Osteocyte (in vitro differentiated cells): ENCODE measurements at regions not wholly inside any gene's neighbourhood (a gene's known extent, or its start where the extent isn't known, plus 50 kb on each side); places are given as distances from the start of the nearest gene placed in this dataset.

Source experiments
- DNase-seq: peaks from one replicate; pipeline ENCODE4 v3.0.0; 2021; ENCODE audit warnings: mixed read lengths; ENCODE audit not compliant: unreplicated experiment; ENCODE audit errors: extremely low spot score
- H3K27ac Mint-ChIP-seq: one replicate; pipeline ENCODE4 v1.8.0; 2021; ENCODE audit warnings: mild to moderate bottlenecking, mixed read lengths; ENCODE audit not compliant: unreplicated experiment
- H3K27me3 Mint-ChIP-seq: one replicate; pipeline ENCODE4 v1.8.0; 2021; ENCODE audit warnings: mixed read lengths; ENCODE audit not compliant: unreplicated experiment
- H3K36me3 Mint-ChIP-seq: one replicate; pipeline ENCODE4 v1.8.0; 2021; ENCODE audit warnings: mixed read lengths; ENCODE audit not compliant: unreplicated experiment
- H3K4me1 Mint-ChIP-seq: one replicate; pipeline ENCODE4 v1.8.0; 2021; ENCODE audit warnings: mixed read lengths; ENCODE audit not compliant: unreplicated experiment
- H3K4me3 Mint-ChIP-seq: one replicate; pipeline ENCODE4 v1.8.0; 2021; ENCODE audit warnings: mild to moderate bottlenecking, moderate library complexity, mixed read lengths; ENCODE audit not compliant: unreplicated experiment
- H3K9me3 Mint-ChIP-seq: one replicate; pipeline ENCODE4 v1.8.0; 2021; ENCODE audit warnings: mixed read lengths; ENCODE audit not compliant: unreplicated experiment
- TF ChIP-seq, protein P1 (sequence below): fragments of 200-600 bp; sonication (generic); IDR thresholded peaks from 2 replicates; pipeline ENCODE4 v1.5.0; 2021; ENCODE audit warnings: antibody characterized with exemption, mild to moderate bottlenecking, moderate library complexity

DNA sequence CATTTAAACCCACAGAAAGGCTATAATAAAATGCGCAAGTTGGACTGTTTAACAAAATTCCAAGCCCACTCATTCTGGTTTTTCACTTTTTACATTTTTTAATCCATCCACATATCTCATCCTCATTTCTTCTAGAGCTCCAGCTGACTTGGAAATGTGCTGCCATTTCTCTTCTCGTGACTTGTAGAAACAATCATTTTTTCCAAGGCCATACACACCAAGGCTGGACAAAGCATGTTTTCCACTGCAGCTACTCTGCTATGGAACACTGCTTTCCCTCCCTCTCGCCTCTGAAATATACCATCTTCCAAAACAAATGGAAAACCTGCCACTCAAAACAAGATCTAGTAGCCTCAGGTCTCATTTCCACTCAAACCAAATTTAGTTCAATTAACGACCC lies 141.1 kb downstream of the ESM1 start:
- Mint-ChIP-seq H3K27me3 (peaks cover 3% of the 10 kb centered on the region), H3K36me3 (no peaks in the 10 kb centered on the region), H3K4me1 (peaks cover 10% of the 10 kb centered on the region), H3K9me3 (no peaks in the 10 kb centered on the region), H3K27ac (no peak overlapping the region), H3K4me3 (no peak overlapping the region)
- DNase-seq, result no peak
- TF ChIP-seq, protein P1, sequence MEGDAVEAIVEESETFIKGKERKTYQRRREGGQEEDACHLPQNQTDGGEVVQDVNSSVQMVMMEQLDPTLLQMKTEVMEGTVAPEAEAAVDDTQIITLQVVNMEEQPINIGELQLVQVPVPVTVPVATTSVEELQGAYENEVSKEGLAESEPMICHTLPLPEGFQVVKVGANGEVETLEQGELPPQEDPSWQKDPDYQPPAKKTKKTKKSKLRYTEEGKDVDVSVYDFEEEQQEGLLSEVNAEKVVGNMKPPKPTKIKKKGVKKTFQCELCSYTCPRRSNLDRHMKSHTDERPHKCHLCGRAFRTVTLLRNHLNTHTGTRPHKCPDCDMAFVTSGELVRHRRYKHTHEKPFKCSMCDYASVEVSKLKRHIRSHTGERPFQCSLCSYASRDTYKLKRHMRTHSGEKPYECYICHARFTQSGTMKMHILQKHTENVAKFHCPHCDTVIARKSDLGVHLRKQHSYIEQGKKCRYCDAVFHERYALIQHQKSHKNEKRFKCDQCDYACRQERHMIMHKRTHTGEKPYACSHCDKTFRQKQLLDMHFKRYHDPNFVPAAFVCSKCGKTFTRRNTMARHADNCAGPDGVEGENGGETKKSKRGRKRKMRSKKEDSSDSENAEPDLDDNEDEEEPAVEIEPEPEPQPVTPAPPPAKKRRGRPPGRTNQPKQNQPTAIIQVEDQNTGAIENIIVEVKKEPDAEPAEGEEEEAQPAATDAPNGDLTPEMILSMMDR, result no peak

- DNase-seq, result no peak
- Mint-ChIP-seq H3K27ac (no peak overlapping the region), H3K9me3 (no peaks in the 10 kb centered on the region), H3K27me3 (no peaks in the 10 kb centered on the region), H3K4me3 (no peak overlapping the region), H3K36me3 (no peaks in the 10 kb centered on the region), H3K4me1 (peaks cover 10% of the 10 kb centered on the region)
- TF ChIP-seq, protein P1, result no peak
These were observed 143.9 kb downstream of the ESM1 start for GRCh38 chr5:54841481-54841880.

DNA sequence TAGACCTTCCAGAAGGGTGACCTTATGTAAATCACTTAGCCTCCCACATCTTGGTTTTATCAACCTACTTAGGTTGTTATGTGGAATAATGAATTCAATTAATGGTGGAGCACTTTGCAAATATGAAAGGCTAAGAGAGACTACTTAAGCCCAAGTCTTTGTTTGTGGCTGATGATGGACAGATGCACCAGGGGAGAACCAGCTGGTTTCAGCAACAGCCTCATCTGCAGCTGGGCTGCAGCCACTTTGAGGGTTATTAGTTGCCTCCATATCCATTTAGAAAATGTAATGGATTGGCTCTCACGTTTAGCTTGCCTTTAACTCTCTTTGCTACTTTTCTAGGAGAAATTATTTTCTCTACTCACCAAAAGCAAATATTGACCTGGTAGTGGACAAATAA lies 146.6 kb downstream of the ESM1 start:
- Mint-ChIP-seq H3K9me3 (no peaks in the 10 kb centered on the region), H3K36me3 (no peaks in the 10 kb centered on the region), H3K4me3 (no peak overlapping the region), H3K27me3 (no peaks in the 10 kb centered on the region), H3K4me1 (no peaks in the 10 kb centered on the region), H3K27ac (no peak overlapping the region)
- TF ChIP-seq, protein P1, result no peak
- DNase-seq, result no peak

DNA sequence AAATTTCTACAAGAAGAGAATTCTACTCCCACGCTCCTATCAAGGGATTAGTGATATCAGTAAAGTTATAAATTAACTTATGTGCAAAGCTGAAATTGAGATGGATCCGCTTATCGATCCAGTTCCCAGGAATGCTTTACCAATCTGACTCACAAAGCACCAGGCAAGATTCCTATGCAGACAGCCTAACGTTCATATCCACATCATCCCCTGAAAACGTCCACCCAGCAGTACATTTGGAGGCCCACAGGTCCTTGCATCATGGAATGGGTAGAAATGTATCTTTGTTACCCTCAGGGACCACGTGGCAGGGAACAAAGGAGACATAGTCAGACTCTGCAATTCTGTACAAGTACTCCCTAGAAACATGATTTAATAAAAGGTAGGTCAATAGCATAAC lies 147.4 kb downstream of the ESM1 start:
- Mint-ChIP-seq H3K4me1 (no peaks in the 10 kb centered on the region), H3K9me3 (no peaks in the 10 kb centered on the region), H3K4me3 (no peak overlapping the region), H3K27ac (no peak overlapping the region), H3K27me3 (no peaks in the 10 kb centered on the region), H3K36me3 (no peaks in the 10 kb centered on the region)
- DNase-seq, result no peak
- TF ChIP-seq, protein P1, result no peak

DNA sequence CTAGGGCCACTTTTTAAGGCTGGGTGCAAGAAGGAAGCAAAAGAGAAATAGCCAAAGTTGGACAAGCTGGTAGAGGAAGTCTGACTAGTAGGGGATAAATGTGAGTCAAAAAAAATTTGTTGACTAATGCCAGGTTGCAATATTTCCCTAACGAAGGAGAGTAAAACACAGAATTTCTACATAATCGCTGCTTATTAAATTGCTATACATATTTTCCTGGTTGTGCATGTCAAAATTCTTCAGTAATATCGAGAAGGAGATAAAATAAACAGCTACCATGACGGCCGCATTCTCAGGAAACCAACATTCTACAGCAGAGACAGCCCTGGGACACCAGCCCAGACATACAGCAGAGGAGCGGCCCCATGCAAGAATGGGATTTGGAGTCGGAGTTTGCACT lies 148.3 kb downstream of the ESM1 start:
- no peak overlapping the region for H3K27ac Mint-ChIP-seq
- DNase-seq, result no peak
- H3K36me3 Mint-ChIP-seq, result no peaks in the 10 kb centered on the region
- no peaks in the 10 kb centered on the region for H3K4me1 Mint-ChIP-seq
- H3K9me3 Mint-ChIP-seq, result no peaks in the 10 kb centered on the region
- H3K27me3 Mint-ChIP-seq, result no peaks in the 10 kb centered on the region
- TF ChIP-seq, protein P1, result no peak
- H3K4me3 Mint-ChIP-seq, result no peak overlapping the region
